Mesenteric fat pad (tissue), 1 donor: ENCODE measurements at regions not wholly inside any gene's neighbourhood (a gene's known extent, or its start where the extent isn't known, plus 50 kb on each side); places are given as distances from the start of the nearest gene placed in this dataset.

Source experiments
- DNase-seq: peaks from one replicate; pipeline ENCODE4 v3.0.0-alpha.2; 2020; ENCODE audit warnings: low spot score
- donor health status: DM: yes; HTN: yes; CAD: no.

DNA sequence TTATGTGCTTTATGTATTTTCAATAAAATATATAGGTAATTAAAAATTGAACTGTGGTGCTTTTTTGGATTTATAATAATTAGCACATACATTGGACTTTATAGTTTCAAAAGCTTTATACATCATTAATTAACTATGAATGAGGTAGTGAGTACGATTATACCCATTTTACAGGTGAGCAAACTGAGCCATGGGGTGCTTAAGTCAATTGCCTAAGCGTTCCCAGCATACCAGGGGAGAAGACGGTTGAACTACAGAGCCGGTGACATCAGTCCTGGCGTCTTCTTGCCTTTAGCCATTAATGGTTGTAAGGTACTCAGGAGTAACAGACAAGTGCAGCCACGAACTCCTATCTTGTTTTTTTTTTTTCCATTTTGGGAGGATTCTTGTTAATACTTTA is 172.8 kb downstream of the GATA3 start:
- no peak for DNase-seq

DNA sequence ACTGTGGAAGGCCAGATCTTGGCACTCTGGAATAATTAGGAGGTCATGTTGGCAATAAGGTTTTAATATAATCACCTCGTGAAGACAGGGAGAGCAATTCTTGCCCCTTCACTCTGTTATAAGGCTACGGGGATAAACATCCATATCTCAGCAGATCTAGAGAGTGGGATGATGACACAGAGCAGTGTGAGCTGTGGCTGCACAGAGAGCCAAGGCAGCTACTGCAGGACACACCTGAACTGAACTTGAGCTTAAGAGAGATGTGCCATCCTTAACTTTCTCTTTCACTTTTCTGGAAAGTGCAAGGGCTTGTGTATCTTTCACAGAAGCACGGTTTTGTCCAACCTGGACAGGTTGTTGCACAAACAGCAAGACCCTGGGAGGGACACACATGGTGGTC is 174.7 kb downstream of the GATA3 start:
- DNase-seq: no peak

DNA sequence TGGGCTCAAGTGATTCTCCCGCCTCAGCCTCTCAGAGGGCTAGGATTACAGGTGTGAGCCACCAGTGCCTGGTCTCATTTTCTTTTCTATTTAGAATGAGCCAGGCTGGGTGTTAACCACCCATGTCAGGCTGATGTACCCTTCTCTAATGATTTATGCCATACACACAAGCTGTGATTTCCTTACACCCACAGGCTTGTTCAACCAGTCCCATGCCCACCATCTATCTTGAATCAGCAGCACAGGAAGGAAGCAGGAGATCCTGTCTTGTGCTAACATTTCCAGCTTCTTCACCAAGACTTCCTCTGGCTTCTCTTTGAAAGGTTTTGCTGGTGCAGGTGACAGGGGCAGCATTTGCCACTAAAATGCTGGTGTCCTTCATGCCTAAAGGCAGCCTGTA is 176.4 kb downstream of the GATA3 start:
- no peak for DNase-seq

DNA sequence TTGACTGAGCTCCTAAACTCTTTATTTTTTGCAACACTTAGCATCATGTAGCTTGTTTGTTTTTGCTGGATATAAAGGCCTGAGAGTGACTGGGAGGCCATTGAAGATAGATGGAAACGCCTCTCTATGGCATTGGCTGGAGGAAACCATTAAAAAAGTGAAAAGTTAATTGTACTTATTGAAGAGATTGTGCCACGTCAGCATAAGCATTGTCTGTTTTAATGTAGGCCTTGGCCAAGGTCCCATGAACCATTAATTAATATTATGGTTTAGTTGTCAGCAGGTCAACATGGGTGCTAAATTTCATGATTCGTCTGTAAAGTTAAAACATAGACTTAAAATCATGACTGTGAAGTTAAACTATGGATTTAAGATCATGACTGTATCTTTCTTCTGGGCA is 178.6 kb downstream of the GATA3 start:
- DNase-seq: no peak

DNA sequence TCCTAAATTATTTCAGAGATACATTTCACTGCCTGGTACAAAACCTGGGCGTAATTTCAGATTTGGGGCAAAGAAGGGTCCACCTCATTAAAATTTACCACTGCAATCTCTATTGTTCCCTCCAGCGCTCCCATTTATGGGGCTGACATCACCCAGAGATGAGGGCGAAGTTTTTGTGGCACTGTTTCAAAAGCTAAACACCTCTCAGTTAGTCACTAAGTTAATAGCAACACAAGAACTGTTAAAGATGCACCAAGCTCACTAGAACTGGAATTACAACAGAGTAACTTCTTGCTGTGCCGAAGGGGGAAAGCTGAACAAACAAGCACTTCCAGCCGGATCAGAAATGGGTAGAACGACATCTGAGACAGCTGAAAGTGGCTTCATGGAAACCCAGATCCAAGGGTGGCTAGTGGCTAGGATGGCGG is 179.4 kb downstream of the GATA3 start:
- no peak for DNase-seq

DNA sequence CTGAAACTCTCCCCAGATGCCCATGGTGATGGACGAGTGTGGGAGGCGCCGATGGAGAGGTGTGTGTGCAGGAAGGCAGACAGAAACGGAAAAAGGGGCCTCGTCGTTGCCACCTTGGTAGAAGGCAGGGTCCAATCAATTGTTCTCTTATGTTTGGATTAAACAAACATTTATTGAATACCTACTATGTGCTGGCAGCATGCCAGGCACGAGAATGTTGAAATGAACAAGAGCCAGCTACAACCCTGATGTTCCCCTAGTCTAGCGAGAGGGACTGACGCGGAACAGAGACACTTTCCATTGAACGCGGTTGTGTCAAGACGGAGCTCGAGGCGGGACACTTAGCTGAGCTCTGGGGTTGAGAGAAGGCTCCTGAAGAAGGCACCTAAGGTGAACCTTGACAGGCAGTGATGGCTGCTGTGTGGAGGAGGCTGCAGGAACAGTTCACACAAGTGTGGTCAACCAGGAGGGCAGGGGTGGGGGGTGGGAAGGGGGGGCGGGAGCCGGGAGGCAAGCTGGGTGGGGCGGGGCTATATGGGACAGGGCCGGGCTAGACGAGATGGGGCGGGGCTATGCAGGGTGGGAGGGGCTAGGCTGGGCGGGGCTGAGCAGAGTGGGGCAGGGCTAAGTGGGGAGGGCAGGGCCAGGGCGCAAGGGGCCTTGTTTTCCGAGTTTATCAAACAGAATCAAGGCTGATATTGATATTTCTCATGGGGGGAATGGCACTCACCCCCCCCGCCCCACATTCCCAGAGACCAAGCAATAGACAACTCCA is 181.0 kb downstream of the GATA3 start:
- no peak for DNase-seq

DNA sequence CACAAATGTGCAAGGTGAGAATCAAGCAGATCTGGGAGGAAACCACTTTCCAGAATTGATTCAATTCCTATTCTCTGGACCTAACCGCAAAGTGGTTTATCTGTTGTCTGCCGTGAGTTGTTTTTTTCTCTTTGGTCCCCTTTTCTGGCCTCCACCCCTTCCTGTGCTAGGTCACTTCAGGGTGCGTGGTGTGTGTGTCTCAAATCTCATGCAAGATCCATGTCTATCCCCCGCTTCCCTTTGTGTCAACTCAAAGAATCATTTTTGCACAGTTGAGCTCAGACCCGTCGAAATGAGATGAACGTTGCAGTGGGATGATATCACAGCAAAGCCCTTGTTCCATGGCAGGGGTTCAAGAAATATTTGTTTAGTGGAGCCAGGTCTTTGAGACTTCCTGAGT is 184.5 kb downstream of the GATA3 start:
- DNase-seq: no peak

DNA sequence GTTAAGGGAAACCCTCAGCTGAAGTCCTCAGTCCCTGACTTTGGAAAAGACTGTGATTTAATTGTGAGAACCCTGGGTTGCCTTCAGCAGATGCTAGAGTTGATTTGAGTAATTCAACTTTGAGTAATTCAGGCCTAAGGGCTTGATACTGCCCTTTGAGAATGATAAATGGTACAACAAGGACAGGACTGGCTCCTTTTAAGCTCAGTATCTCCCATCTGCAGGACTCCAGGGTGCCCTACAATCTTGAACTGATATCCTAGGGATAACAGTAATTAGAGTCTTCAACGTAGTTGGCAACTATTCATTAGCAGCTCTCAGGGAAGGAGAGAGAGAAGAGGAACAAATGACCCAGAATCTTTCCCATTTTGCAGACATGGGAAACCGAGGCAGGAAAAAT is 186.4 kb downstream of the GATA3 start:
- DNase-seq: no peak

DNA sequence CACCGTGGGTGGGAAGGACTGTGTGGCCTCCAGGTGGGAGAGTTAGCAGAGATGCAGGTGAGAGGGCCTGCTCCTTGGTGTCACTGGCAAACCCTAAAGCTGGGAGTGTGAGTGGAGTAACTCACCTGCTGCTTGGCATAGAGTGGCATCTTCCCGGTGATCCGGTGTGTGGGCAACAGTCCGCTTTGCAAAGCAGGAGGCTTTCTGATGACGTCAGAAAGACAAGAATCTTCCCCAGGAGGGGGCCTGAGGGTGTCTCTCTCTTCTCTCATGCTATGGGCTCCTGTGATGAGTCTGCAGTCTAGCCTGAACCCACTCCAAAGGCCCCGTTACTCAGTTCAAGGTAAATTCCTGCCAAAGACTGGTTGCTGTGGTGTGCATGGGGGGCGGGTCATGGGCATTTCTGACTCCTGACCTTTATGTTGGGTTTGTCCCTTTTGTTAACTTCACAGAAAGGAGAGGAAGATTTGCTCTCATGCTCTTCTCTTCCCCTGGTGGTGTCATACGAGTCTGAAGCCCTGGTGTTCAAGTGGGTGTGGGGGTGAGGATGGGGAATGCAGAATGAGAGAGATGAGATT is 187.9 kb downstream of the GATA3 start:
- DNase-seq: no peak

DNA sequence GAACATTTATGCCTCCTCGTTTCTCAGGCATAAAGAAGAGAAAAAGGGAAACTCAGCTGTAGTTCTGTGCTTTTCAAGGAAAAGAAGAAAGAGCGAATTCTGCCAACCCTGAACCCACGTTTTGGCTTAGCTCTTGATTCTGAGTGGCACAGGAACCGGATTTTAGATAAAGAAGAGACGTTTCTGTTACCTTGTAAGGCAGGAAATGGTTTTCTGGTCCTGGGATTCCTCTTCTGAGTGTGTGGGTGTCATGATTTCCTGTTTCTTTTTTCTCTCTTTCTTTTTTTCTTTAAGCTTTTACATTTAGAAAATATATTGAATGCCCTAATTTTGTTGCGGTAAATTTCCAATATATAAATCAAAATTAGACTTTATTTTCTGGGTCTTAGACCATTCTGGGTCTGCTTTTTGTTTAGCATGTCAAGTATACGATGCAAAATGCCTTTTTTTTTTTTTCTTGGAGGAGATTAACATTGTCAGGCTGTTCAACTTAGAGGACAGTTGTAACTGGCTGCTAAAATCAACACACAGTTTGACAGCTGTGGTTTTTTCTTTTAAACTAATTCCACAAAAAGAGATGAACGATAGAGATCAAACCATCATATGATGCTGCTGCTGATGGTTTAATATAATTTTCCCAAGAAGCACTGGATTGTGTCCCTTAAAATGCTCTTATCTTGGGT is 190.8 kb downstream of the GATA3 start:
- no peak for DNase-seq

DNA sequence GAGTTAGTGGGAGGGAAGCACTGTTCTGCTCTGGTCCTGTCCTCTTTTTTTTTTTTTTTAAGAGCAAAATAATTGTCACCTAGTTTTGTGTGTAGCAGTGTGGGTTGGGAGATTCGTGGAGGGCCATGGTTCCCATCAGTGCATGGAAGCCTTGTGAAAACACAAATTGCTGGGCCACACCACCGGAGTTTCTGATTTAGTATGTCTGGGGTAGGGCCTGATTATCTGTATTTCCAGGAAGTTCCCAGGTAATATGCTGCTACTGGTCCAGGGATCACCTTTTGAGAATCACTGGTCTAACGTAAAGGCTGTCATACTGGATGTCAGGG is 191.3 kb downstream of the GATA3 start:
- DNase-seq: no peak

DNA sequence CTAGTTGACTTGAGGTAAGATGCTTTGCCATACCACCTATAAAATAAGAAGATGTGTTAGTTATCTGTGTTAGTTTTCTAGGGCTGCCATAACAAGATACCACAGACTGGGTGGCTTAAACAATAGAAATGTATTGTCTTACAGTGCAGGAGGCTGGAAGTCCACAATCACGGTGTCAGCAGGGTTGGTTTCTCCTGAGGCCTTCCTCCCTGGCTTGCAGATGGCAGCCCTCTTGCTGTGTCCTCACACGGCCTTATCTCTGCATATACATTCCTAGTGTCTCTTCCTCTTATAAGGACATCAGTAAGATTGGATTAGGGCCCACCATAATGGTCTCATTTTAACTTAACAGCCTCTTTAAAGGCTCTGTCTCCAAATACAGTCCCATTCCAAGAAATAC is 192.1 kb downstream of the GATA3 start:
- DNase-seq: no peak

DNA sequence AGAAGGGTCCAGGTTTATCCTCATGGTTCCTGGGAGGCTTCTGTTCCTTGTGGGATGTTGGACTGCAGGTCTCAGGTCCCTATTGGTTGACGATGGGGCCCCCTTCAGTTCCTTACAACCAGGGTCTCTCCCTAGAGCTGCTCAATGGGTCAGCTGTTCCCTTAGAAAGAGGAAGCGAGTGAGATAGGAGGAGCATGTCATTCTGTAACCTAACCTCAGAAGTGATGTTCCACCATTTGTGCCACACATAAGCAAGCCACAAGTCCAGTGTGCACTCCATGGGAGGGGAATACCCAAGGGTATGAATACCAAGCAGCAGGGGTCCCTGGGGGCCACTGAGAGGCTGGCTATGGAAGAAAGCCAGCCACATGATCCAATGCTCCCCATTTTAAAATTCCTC is 192.7 kb downstream of the GATA3 start:
- DNase-seq: no peak

DNA sequence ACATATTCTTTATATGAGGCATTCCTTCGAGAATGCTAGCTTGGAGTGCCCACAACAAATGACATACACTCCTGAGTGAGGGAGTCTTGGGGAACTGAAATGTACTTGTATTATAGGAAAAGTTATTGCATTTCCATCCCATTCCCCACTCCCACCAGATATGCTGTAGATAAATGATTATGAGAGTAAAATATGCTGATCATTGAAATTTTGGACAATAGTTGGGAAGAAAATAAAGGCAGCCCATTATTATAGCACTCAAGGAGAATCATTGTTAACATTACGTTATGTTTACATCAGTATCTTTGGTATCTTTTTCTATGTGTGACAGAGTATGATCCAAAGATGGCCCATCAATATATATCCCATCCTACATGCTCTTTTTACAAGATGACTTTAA is 194.4 kb downstream of the GATA3 start:
- DNase-seq: no peak

DNA sequence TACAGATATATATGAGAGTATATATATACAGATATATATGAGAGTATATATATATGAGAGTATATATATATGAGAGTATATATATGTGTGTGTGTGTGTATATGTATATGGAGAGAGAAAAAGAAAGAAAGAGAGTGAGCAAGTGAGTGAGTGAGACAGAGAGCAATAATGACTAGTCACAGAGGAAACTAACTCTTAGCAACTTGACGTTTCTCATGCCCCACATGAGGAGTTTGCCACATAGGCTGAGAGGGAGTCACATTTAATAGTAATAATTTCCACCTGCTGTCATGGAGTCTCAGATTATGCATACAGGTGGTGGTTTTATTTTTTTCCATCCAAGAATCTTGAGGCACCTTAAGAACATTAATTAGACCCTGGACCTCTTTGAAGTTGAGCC is 199.9 kb downstream of the GATA3 start:
- no peak for DNase-seq

DNA sequence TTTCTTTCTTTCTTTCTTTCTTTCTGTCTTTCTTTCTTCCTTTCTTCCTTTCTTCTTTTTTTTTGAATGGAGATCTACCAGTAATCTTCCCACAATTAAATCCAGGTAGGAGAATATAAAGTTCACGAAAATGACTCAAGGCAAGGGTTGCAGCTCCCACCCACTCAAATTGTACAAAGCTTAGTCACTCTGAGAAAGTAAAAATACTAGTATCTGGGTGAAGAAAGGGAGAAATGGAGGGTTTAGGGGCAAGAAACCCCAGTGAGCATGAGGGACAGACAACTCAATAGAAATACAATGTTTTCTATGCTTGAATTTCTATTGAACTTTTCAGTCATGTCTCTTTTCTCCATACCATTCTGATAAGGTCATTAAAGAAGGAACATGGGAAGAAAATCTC is 200.8 kb downstream of the GATA3 start:
- no peak for DNase-seq

DNA sequence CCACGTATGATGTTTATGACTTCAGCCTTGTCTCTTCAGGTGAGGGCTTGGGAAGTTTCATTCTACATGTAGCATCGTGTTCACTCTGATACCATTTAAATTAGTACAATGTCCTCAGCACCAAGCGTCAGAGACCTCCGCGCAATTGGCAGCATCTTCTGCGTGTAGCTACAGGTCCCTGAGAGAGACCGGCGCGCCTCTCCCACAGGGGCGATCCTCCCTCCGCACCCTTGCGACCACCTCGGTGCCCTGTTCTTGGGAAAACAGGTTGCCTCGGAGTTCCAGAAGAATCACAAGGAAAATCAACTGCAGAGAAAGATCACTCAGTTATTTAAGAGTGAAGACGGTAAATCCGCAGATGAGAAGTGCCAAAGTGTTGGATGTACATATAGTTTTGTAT is 206.2 kb downstream of the GATA3 start:
- no peak for DNase-seq

DNA sequence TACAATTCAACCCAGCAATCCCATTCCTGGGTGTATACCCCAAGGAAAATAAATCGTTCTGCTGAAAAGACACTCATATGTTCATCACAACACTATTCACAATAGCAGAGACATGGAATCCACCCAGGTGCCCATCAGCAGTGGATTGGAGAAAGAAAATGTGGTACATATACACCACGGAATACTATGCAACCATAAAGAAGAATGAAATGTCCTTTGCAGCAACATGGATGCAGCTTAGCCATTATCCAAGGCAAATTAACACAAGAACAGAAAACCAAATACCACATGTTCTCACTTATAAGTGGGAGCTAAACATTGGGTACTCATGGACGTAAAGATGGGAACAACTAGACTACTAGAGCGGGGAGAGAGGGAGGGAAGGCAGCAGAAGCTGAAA is 207.8 kb downstream of the GATA3 start:
- DNase-seq: no peak

DNA sequence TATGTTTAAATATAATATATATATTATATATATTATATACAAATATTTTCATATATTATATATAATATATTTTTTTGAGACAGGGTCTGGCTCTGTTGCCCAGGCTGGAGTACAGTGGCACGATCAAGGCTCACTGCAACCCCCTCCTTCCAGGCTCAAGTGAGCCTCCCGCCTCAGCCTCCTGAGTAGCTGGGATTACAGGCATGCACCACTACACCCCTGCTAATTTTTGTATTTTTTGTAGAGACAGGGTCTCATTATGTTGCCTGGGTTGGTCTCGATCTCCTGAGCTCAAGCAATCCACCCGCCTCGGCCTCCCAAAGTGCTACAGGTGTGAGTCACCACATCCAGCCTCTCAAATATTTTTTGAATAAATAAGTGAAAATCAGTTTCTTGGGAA is 215.5 kb downstream of the GATA3 start:
- DNase-seq: no peak

DNA sequence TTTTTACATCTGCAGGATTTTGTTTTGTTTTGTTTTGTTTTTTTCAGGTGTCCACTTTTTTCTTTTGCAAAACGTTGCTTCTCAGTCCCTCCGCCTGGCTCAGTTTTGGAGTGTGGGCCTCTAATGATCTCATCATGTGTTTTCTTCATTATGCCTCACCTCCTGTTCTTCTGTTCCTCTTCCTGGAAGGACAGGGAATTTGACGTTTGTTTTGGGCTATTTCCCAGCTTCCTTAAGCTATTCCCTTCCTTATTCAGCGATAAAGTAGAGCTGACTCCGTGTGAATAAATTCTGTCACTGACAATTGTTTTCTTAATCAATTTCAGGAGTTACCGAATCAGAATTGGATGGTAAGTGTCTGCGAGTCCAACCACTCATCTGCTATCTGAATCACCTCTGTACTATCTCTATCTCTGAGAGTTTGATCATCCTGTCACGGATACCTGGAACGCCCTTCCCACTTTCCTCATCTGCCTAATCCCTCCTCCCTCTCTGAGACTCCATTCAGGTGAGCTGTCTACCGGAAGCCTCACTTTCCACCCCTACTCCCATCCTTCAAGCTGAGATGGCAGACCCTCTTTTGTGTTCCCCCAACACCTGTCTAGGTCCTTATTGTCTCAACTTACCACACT is 218.4 kb downstream of the GATA3 start:
- no peak for DNase-seq

DNA sequence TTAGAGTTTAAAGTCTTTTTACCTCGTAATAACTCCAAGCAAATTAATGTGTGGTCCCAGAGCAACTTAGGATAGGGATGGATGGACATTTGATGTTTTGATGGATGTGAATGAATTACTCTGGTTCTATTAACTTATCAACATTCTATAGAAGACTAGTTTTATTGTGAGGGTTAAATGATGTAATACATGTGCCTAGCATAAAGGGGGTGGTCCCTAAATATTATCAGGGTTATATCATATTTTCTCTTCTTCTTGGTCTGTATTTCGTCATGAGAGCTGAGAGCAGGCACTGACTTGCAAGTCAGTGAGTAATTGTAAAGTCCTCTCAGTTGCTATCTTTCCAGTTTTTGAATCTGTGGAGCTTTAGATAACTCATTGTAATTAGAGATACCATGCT is 219.3 kb downstream of the GATA3 start:
- DNase-seq: no peak

DNA sequence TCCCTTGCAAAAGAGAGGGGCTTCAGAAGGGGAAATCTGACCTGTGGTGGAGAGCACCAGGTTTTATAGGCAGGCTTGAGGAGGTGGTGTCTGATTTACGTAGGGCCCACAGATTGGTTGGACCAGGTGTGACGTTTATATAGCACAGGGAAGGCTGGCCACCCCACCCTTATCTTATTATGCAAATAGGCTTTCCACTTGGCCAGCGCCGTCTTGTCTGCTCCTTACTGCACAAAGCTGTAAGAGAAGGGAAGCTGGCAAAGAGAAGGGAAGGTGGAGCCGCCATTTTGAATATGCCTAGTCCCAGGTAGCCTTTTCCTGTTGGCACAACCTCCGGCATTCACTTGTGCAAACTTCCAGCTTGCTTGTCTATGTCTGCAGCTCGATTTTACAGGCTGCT is 221.4 kb downstream of the GATA3 start:
- DNase-seq: no peak

DNA sequence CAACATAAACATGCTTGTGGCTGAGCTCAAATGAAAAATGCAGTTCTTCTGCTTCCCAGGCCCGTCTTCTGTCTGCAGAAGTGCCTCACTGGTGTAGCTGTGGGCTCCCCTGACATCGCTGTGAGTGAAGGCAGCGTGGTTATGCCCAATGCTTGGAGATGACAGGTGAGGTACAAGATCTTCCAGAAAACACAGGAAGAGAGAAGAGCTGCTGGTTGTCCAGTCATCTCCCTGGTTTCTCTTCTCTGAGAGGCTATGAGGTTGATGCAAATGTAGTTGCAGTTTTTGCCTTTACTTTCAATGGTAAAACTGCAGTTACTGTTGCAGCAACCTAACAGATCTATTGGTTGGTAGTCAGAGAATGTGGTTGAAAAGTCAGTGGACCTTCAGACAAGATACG is 223.6 kb downstream of the GATA3 start:
- no peak for DNase-seq
